OCI-LY7 (cell line): ENCODE measurements at regions not wholly inside any gene's neighbourhood (a gene's known extent, or its start where the extent isn't known, plus 50 kb on each side); places are given as distances from the start of the nearest gene placed in this dataset.

Source experiments
- BruUV-seq: library from RNA; stranded (reverse); fragments of 400-500 nt; replicated peaks from 2 replicates; lab custom pipeline; 2021; lab: Mats Ljungman, UMichigan
- CTCF ChIA-PET: fragments of 300-600 bp; sonication (Branson Sonifier 250); formaldehyde crosslinking; loops from one replicate; lab custom pipeline; 2022; ENCODE audit warnings: antibody characterized with exemption; ENCODE audit not compliant: unreplicated experiment; lab: Charles Lee
- POLR2A ChIA-PET: fragments of 300-600 bp; sonication (Branson Sonifier 250); formaldehyde crosslinking; loops from one replicate; lab custom pipeline; 2022; ENCODE audit warnings: antibody characterized with exemption; lab: Charles Lee
- DNase-seq: peaks from one replicate; pipeline ENCODE4 v3.0.0-alpha.2; 2015; ENCODE audit warnings: low spot score
- H2AFZ ChIP-seq: fragments of 200-600 bp; sonication (generic), shearing (Covaris generic); 2 replicates; pipeline ENCODE4 v1.6.1; 2014; ENCODE audit warnings: mild to moderate bottlenecking, antibody characterized with exemption, low read length, moderate library complexity
- H3K27ac ChIP-seq: fragments of 200-600 bp; sonication (generic); 2 replicates; pipeline ENCODE4 v1.5.1; 2014; ENCODE audit warnings: mixed run types, low read depth, mild to moderate bottlenecking, moderate library complexity, low read length, inconsistent platforms; ENCODE audit not compliant: poor library complexity, severe bottlenecking
- H3K36me3 ChIP-seq: fragments of 200-600 bp; sonication (generic); 2 replicates; pipeline ENCODE4 v1.6.1; 2014; ENCODE audit warnings: mild to moderate bottlenecking, antibody characterized with exemption, low read length, moderate library complexity, mixed read lengths; ENCODE audit not compliant: insufficient read depth
- H3K4me1 ChIP-seq: fragments of 200-600 bp; sonication (generic); 2 replicates; pipeline ENCODE4 v1.5.1; 2014; ENCODE audit warnings: mild to moderate bottlenecking, low read length; ENCODE audit not compliant: insufficient read depth, poor library complexity, severe bottlenecking
- H3K4me2 ChIP-seq: fragments of 200-600 bp; sonication (generic); 2 replicates; pipeline ENCODE4 v1.6.1; 2014; ENCODE audit warnings: mild to moderate bottlenecking, low read length
- H3K4me3 ChIP-seq: fragments of 200-600 bp; sonication (generic); 2 replicates; pipeline ENCODE4 v1.5.1; 2014; ENCODE audit warnings: mild to moderate bottlenecking, low read depth, low read length; ENCODE audit not compliant: poor library complexity, severe bottlenecking
- H3K79me2 ChIP-seq: fragments of 200-600 bp; sonication (generic); 2 replicates; pipeline ENCODE4 v1.6.1; 2016; ENCODE audit warnings: low read depth, mild to moderate bottlenecking, low read length, moderate library complexity, mixed read lengths; ENCODE audit not compliant: insufficient read depth
- H3K9me2 ChIP-seq: fragments of 200-600 bp; sonication (generic); 2 replicates; pipeline ENCODE4 v1.6.1; 2016; ENCODE audit warnings: mild to moderate bottlenecking, low read length, mixed read lengths; ENCODE audit not compliant: insufficient read depth
- H3K9me3 ChIP-seq: fragments of 200-600 bp; sonication (generic); 2 replicates; pipeline ENCODE4 v1.6.1; 2014; ENCODE audit warnings: mild to moderate bottlenecking, mixed run types, low read length, mixed read lengths
- H4K20me1 ChIP-seq: fragments of 200-600 bp; sonication (generic); 2 replicates; pipeline ENCODE4 v1.6.1; 2014; ENCODE audit warnings: mild to moderate bottlenecking, antibody characterized with exemption, low read length, moderate library complexity, mixed read lengths; ENCODE audit not compliant: insufficient read depth
- CTCF ChIP-seq: fragments of 200-600 bp; sonication (generic); conservative IDR thresholded peaks from 2 replicates; pipeline ENCODE4 v1.5.1; 2014; ENCODE audit warnings: mild to moderate bottlenecking, antibody characterized with exemption, low read length, moderate library complexity, mixed read lengths
- EZH2phosphoT487 ChIP-seq: fragments of 200-600 bp; sonication (generic); IDR thresholded peaks from 2 replicates; pipeline ENCODE4 v1.6.1; 2018; ENCODE audit warnings: low read depth, borderline replicate concordance, mild to moderate bottlenecking, mixed run types, antibody characterized with exemption, low read length, moderate library complexity, mixed read lengths
- intact Hi-C: fragments of 100-400 bp; cut with micrococcal nuclease; formaldehyde crosslinking; loops from one replicate; pipeline ENCODE4 v1.10.0; 2022; ENCODE audit not compliant: unreplicated experiment

- DNase-seq: no peak
- POLR2A ChIA-PET: interaction anchor here (0.6 to 1.3 kb wide), 2 partner anchors 38 to 162 kb away, joined by 4 to 6 read pairs; no protein-coding TSS in a partner anchor
These were observed 65.3 kb downstream of the FASLG start for GRCh38 chr1:172724232-172724631.

GRCh38 chr1:172724765-172725613 is 66.1 kb downstream of the FASLG start:
- H3K4me3 ChIP-seq: no peak overlapping the region
- no peak overlapping the region for H3K27ac ChIP-seq
- peaks cover 14% of the 10 kb centered on the region for H3K9me3 ChIP-seq
- H3K4me2 ChIP-seq: no peak overlapping the region
- no peaks in the 10 kb centered on the region for H3K79me2 ChIP-seq
- BruUV-seq: no TSS peak
- H3K9me2 ChIP-seq: no peaks in the 10 kb centered on the region
- no peak overlapping the region for H2AFZ ChIP-seq
- ChIA-PET CTCF (interaction anchor here (1.3 kb wide), 1 partner anchor 193 kb away, joined by 3 read pairs; no protein-coding TSS in a partner anchor), POLR2A (interaction anchor here (0.5 to 1.3 kb wide), 4 partner anchors 11 to 163 kb away, joined by 3 to 6 read pairs (median 4); no protein-coding TSS in a partner anchor)
- H3K4me1 ChIP-seq: no peaks in the 10 kb centered on the region
- TF ChIP-seq EZH2phosphoT487: no peak
- no peak for TF ChIP-seq CTCF
- H3K36me3 ChIP-seq: no peaks in the 10 kb centered on the region
- peak; percentile 18 for DNase-seq
- no peaks in the 10 kb centered on the region for H4K20me1 ChIP-seq
- intact Hi-C loops: no loop called here

More at GRCh38 chr1:172724232-172724631, 65.3 kb downstream of the FASLG start:
- Histone ChIP-seq H3K4me1 (no peaks in the 10 kb centered on the region), H3K36me3 (no peaks in the 10 kb centered on the region), H3K27ac (no peak overlapping the region), H3K79me2 (no peaks in the 10 kb centered on the region), H3K4me3 (no peak overlapping the region), H4K20me1 (no peaks in the 10 kb centered on the region), H3K4me2 (no peak overlapping the region), H3K9me3 (peaks cover 10% of the 10 kb centered on the region), H3K9me2 (no peaks in the 10 kb centered on the region), H2AFZ (no peak overlapping the region)
- intact Hi-C loops: no loop called here
- BruUV-seq: no TSS peak
- CTCF ChIA-PET: no interaction called here
- TF ChIP-seq CTCF (no peak), EZH2phosphoT487 (no peak)

GRCh38 chr1:172726740-172727139 is 67.8 kb downstream of the FASLG start:
- CTCF ChIA-PET: no interaction called here
- no peak for DNase-seq
- no peaks in the 10 kb centered on the region for H3K79me2 ChIP-seq
- peaks cover 14% of the 10 kb centered on the region for H3K9me3 ChIP-seq
- H3K4me1 ChIP-seq: no peaks in the 10 kb centered on the region
- BruUV-seq: no TSS peak
- H3K4me2 ChIP-seq: no peak overlapping the region
- intact Hi-C loops: no loop called here
- no peaks in the 10 kb centered on the region for H3K36me3 ChIP-seq
- TF ChIP-seq EZH2phosphoT487: no peak
- no peak for TF ChIP-seq CTCF
- H3K9me2 ChIP-seq: no peaks in the 10 kb centered on the region
- no peak overlapping the region for H3K27ac ChIP-seq
- POLR2A ChIA-PET: interaction anchor here (0.8 to 0.9 kb wide), 2 partner anchors 99 to 282 kb away, joined by 3 to 4 read pairs; no protein-coding TSS in a partner anchor
- H3K4me3 ChIP-seq: no peak overlapping the region
- H4K20me1 ChIP-seq: no peaks in the 10 kb centered on the region
- no peak overlapping the region; the same call in 1 of the 2 replicates for H2AFZ ChIP-seq
